GM18499 (cell line): ENCODE measurements at regions not wholly inside any gene's neighbourhood (a gene's known extent, or its start where the extent isn't known, plus 50 kb on each side); places are given as distances from the start of the nearest gene placed in this dataset.
"Not testable (repeated sequence)": the region's sequence is repeated elsewhere in the genome, so short reads cannot be mapped to it uniquely, and the experiment has no call there.

Experiments used
- ATAC-seq: cut with Tn5 transposase; IDR thresholded peaks from one replicate; pipeline ENCODE4 v1.9.1; 2021; ENCODE audit warnings: moderate number of reproducible peaks; ENCODE audit not compliant: insufficient read depth, unreplicated experiment

DNA sequence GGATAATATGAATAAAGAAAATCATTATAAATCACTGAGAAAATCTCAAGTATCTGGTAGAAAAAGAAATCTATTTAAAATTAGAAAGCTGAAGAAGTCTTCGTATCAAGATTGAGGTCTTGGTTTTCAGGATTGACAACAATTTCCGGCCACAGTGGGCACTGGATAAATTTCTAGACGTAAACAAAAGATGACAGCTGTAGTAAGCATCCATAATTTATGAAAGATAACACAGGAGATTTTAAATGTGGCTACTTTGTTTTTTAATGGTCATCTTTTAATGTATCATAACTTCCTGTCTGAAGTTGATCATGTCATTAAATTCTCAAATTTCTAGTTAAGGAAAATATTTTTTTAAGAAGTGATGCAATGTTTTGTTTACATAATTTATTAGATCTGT lies 444.2 kb downstream of the HTR1B start:
- no peak for ATAC-seq

GRCh38 chr6:77017537-77017936 lies 445.8 kb downstream of the HTR1B start:
- no peak for ATAC-seq

DNA sequence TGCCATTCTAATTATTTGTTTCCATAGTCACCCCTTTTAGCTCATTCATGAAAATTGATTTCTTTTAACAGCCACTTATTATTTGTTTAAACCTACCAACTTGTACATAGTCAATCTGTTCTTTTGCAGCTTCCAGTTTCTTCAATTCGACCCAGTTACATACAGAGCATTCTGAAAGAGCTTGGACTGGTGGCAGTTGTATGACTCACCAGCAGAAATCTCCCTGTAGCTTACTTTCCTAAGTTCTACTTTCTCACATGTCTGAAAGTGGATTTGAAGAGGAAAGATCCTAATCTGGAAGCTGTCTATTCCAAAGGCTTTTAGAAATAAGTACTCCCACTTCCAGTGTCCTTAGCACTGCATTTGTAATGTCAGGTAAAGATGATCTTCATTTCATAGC lies 447.9 kb downstream of the HTR1B start:
- ATAC-seq: no peak

DNA sequence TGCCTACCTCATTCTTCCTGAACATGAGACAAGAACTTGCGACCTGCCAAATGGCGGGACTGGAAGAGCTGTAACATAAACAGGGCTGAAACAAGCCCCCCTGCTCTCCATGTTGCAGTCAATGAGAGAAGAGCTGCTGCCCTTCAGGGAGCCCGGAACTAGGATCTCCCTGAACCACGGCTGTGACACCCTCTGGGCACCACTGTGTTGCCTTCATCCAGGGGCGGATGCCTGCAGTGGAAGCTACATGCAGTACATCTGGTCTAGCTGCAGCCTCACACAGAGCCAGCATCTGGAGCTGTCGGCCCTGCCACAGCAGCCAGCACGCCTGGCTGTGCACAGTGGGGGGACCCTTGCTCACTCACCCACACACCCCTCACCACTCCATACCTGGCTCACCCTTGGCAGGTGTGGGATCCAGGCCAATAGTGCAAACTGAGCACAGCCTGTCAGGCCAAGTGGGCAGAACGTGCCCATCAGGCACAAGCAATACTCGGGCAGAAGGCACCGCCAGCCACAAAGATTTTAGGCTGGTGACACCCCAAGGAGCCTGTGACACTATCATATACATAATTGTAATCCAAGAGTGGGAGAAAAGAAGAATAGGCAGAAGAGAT lies 451.3 kb downstream of the HTR1B start:
- no peak for ATAC-seq

DNA sequence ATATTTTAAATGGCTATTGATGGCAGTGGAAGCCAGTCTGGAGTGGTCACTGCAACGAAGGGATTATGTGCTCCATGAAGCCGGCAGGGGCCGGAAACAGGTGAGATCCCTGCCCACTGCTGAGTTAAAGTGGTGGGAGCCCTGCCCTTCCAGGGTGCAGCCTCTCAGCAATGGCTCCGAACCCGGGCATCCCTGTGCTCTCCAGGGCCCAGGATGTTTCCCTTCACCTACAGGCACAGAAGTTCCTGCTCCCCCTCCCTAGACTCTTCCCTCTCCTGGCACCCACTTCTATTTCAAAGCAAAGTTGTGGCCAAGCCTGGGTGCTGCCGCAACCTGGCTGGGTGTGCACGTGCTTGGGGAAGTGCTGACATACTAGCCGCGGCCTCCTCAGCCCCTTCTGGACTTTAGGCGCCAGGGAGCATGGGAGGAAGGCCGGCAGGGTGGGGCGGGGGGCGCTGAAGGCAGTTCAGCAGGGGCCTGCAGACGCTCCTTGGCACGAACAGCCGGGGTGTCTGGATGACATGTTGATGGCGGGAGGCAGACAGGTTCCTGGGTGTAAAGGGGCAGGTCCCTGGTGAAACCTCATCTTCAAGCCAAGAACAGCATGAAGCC lies 452.3 kb downstream of the HTR1B start:
- ATAC-seq: no peak

DNA sequence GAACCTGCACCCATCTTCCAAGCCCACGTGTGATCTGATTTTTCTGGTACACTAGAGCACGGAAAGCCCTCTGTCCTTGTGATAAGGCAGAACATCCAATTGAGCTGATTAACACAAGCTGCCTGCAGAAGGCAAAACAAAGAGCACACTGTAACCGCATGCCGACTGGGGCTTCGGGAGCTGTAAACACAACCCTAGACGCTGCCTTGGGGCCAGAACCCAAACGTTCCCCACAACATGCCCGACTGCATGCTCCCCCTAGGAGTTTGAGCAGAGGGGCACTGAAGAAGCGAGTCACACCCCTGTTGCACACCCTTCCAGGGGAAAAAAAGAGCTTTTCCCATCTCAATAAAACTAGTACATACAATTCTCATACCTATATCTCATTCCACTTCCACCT lies 470.7 kb downstream of the HTR1B start:
- no peak for ATAC-seq

DNA sequence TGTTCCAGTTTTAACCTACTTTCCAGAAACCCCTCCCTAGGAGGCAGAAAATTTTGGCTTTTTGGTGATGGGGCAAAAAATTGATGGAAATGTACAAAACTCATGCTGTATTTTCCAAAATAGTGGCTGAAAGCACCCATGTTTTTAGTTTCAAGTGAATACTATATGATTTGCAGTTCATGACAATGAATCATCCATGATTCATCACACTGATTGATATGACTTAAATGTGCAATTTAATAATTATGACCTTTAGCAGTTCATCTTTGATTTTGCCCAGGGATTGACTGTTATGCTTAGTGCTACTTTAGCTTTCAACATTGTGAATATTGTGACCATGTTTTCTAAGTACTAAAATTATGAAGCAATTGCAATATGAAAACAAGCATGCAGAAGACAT lies 478.7 kb downstream of the HTR1B start:
- ATAC-seq: no peak

GRCh38 chr6:76982476-76983199 lies 480.7 kb downstream of the HTR1B start:
- ATAC-seq: no peak

DNA sequence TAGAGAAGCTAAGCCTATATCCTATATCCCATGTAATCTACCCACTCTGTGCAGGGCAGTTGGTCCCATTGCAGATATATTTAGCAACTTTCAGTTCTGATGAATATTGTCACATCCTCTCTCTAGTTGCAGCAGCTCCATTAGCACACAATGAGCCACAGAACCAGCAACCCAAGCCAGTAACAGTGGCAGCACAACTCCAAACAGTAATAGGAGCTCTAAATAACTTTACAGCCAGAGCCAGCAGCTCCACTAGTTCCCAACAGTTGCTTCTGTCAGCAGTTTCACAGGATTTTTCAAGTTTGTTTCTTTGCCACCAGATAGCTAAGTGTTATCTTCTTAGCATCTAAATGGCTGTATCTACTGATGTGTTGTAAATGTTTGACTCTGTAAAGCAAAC lies 490.8 kb downstream of the HTR1B start:
- no peak for ATAC-seq

- ATAC-seq: not testable (repeated sequence)
Observed at GRCh38 chr6:76959177-76959576, 504.1 kb downstream of the HTR1B start.

GRCh38 chr6:76942203-76942966 lies 520.9 kb downstream of the HTR1B start:
- no peak for ATAC-seq

DNA sequence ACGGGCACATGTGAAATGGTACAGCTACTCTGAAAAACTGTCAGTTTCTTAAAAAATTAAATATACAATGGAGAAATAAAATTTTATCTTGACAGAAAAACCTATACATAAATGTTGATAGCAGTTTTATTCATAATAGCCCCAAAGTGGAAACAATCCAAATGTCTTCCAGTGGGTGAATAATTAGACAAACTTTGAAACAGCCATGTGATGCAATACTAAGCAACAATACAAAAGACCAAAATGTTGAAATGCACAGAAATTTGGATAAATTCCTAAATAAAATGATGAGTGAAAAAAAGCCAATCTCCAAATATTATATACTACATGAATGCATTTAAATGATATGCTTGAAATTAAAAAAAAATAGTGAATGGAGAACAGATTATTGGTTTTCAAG lies 523.1 kb downstream of the HTR1B start:
- no peak for ATAC-seq

- no peak for ATAC-seq
Observed at GRCh38 chr6:76914737-76915136, 548.6 kb downstream of the HTR1B start.

- ATAC-seq: not testable (repeated sequence)
Observed at GRCh38 chr6:76905541-76905940, 557.8 kb downstream of the HTR1B start.

- no peak for ATAC-seq
Observed at GRCh38 chr6:76892542-76892941, 570.7 kb downstream of the HTR1B start.

DNA sequence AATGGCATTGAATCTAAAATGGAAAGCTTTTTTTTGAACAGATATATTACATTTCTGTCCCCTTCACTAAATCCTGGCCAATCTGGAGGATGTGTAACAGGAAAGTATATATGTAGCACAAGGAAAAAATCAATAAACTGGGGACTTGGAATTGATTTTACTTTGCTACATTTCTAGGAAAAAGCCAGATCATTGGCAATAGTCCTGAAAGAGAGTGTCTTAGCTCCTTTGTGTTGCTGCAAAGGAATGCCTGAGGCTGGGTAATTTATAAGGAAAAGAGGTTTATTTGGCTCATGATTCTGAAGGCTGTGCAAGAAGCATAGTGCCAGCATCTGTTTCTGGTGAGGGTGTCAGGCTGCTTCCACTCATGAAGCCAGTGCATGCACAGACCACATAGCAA lies 574.9 kb downstream of the HTR1B start:
- ATAC-seq: no peak

GRCh38 chr6:76886900-76887299 lies 576.4 kb downstream of the HTR1B start:
- no peak for ATAC-seq

DNA sequence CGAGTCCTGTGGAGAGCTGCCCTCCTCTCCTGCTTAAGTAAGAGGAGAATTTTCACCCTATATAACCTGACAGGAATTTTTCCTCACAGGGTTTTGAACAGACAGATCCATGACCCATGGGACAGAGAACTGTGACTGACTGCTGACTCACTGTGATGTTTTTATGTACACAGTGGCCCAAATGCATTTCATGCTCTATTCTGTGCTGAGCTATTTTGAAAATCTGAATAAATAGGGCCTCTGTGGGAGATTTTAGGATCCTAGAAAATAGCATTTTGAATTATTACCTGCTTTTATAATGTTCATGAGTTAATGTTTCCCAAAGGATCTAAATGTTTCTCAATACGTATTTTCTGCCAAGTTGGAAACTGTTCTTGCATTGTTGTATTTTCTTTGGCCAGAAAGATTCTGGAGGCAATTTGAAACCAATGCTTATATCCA lies 577.4 kb downstream of the HTR1B start:
- ATAC-seq: no peak

GRCh38 chr6:76881414-76881813 lies 581.9 kb downstream of the HTR1B start:
- ATAC-seq: no peak

DNA sequence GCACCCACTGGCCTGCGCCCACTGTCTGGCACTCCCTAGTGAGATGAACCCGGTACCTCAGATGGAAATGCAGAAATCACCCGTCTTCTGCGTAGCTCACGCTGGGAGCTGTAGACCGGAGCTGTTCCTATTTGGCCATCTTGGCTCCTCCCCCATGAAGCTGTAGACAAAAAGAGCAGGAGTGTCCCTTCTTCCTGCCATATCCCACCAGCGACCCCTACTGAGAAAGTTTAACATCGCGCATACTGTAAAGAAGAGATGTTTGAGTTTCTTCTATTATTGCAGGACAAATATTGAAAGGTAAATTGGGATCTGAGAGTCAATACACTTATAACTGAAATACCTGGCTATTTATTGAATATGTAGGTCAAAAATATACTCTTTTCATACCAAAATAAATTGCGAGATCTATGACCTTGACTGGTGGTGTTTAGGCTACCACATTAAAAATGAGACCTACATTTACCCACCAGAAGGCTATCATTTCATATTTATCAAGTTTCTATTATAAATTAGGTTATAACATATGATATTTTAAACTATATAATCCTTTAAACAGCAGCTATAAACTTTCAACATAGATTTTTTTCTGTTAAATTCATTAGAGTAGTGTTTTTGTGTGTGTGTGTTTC lies 586.3 kb downstream of the HTR1B start:
- ATAC-seq: no peak

DNA sequence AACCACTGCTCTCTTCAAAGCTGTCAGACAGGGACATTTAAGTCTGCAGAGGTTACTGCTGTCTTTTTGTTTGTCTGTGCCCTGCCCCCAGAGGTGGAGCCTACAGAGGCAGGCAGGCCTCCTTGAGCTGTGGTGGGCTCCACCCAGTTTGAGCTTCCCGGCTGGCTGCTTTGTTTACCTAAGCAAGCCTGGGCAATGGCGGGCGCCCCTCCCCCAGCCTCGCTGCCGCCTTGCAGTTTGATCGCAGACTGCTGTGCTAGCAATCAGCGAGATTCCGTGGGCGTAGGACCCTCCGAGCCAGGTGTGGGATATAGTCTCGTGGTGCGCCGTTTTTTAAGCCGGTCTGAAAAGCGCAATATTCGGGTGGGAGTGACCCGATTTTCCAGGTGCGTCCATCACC lies 586.9 kb downstream of the HTR1B start:
- not testable (repeated sequence) for ATAC-seq
